Upper lobe of right lung (tissue), 1 donor: ENCODE measurements at regions not wholly inside any gene's neighbourhood (a gene's known extent, or its start where the extent isn't known, plus 50 kb on each side); places are given as distances from the start of the nearest gene placed in this dataset.

ENCODE experiments used
- ATAC-seq: fragments of 200-7000 bp; cut with Tn5 transposase; one replicate; pipeline ENCODE4 v1.9.1; 2020; ENCODE audit warnings: mild to moderate bottlenecking, moderate library complexity
- DNase-seq: peaks from one replicate; pipeline ENCODE4 v3.0.0-alpha.2; 2020
- H3K27ac ChIP-seq: fragments of 200-600 bp; one replicate; pipeline ENCODE4 v1.8.0; 2022
- H3K27me3 ChIP-seq: fragments of 200-600 bp; one replicate; pipeline ENCODE4 v1.8.0; 2022; ENCODE audit warnings: mild to moderate bottlenecking
- H3K36me3 ChIP-seq: fragments of 200-600 bp; one replicate; pipeline ENCODE4 v1.8.0; 2022
- H3K4me1 ChIP-seq: fragments of 200-600 bp; one replicate; pipeline ENCODE4 v1.8.0; 2022
- H3K4me3 ChIP-seq: fragments of 200-600 bp; one replicate; pipeline ENCODE4 v1.8.0; 2022; ENCODE audit warnings: mild to moderate bottlenecking
- H3K9me3 ChIP-seq: fragments of 200-600 bp; one replicate; pipeline ENCODE4 v1.8.0; 2022
- CTCF ChIP-seq: fragments of 200-600 bp; IDR thresholded peaks from one replicate; pipeline ENCODE4 v1.8.0; 2022; ENCODE audit warnings: antibody characterized with exemption
- intact Hi-C: fragments of 100-400 bp; cut with DNase I; formaldehyde crosslinking; loops from one replicate; pipeline ENCODE4 v1.11.0; 2022
- donor health status: DM: no; HTN: yes; CAD: no; lungs with severe emphysema.

- intact Hi-C loops = no loop called here
- no peak for ATAC-seq
Measured at GRCh38 chr2:150126143-150126740, 361.2 kb downstream of the RND3 start.

GRCh38 chr2:150125708-150126107, 361.8 kb downstream of the RND3 start:
- DNase-seq (no peak), ATAC-seq (peak; percentile 35)
- no peak for TF ChIP-seq CTCF
- no peaks in the 10 kb centered on the region for H3K27me3 ChIP-seq
- intact Hi-C loops = no loop called here
- no peak overlapping the region for H3K27ac ChIP-seq
- H3K4me1 ChIP-seq = no peaks in the 10 kb centered on the region
- H3K4me3 ChIP-seq = no peak overlapping the region
- H3K36me3 ChIP-seq = no peaks in the 10 kb centered on the region
- H3K9me3 ChIP-seq = no peaks in the 10 kb centered on the region

More at GRCh38 chr2:150126143-150126740, 361.2 kb downstream of the RND3 start:
- no peak for DNase-seq
- Histone ChIP-seq H3K27ac (no peak overlapping the region), H3K4me1 (no peaks in the 10 kb centered on the region), H3K27me3 (no peaks in the 10 kb centered on the region), H3K9me3 (no peaks in the 10 kb centered on the region), H3K4me3 (no peak overlapping the region), H3K36me3 (no peaks in the 10 kb centered on the region)
- no peak for TF ChIP-seq CTCF

DNA sequence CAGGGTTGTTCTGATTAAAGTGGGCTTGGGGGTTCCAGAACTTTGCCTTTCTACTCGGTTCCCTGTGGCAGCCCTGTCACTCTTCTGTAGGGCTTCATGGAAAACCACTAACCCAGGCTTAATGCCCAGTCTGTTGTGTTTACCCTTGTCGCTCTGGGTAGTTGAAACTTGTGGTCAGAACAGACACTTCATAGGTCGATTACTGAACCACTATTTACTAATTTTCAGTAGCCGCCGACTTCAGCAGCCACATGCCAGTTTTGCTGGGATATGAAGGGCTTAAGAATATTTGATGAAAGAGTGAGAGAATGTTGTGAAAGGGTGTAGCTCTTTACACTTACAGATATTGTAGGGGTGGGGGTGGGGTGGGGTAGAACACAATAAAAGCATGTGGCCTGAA, 362.3 kb downstream of the RND3 start:
- Histone ChIP-seq H3K27ac (no peak overlapping the region), H3K9me3 (no peaks in the 10 kb centered on the region), H3K27me3 (no peaks in the 10 kb centered on the region), H3K4me3 (no peak overlapping the region), H3K4me1 (no peaks in the 10 kb centered on the region), H3K36me3 (no peaks in the 10 kb centered on the region)
- intact Hi-C loops = no loop called here
- ATAC-seq = peak; percentile 77
- DNase-seq = no peak
- TF ChIP-seq CTCF = no peak

DNA sequence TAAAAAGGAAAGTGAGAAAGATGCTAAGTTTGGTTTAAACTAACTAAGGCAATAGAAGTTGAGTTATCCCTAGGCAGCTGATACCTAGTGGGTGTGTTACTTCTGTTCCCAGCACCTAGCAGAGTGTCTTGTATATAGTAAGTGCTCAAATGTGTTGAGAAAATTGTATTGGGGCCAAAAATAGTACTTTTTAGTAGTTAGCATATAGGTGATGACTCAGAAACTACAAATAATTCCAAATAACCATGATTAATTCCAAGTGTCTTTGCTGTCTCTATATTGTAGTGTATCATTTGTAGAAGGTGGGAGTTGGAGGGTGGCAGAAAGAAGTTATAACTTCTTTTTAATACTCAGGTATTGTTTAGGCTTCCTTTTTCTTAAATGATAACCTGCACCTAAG, 362.7 kb downstream of the RND3 start:
- no peak overlapping the region for H3K27ac ChIP-seq
- no peaks in the 10 kb centered on the region for H3K27me3 ChIP-seq
- no peaks in the 10 kb centered on the region for H3K9me3 ChIP-seq
- DNase-seq (no peak), ATAC-seq (no peak)
- intact Hi-C loops = no loop called here
- no peaks in the 10 kb centered on the region for H3K4me1 ChIP-seq
- no peak for TF ChIP-seq CTCF
- no peaks in the 10 kb centered on the region for H3K36me3 ChIP-seq
- H3K4me3 ChIP-seq = no peak overlapping the region

GRCh38 chr2:150122871-150123613, 364.4 kb downstream of the RND3 start:
- Histone ChIP-seq H3K4me3 (no peak overlapping the region), H3K36me3 (no peaks in the 10 kb centered on the region), H3K27me3 (no peaks in the 10 kb centered on the region), H3K27ac (no peak overlapping the region), H3K9me3 (no peaks in the 10 kb centered on the region), H3K4me1 (no peaks in the 10 kb centered on the region)
- DNase-seq = no peak
- intact Hi-C loops = no loop called here
- TF ChIP-seq CTCF = no peak
- no peak for ATAC-seq
